ENCODE measurements at regions not wholly inside any gene's neighbourhood (a gene's known extent, or its start where the extent isn't known, plus 50 kb on each side); places are given as distances from the start of the nearest gene placed in this dataset.

DNA sequence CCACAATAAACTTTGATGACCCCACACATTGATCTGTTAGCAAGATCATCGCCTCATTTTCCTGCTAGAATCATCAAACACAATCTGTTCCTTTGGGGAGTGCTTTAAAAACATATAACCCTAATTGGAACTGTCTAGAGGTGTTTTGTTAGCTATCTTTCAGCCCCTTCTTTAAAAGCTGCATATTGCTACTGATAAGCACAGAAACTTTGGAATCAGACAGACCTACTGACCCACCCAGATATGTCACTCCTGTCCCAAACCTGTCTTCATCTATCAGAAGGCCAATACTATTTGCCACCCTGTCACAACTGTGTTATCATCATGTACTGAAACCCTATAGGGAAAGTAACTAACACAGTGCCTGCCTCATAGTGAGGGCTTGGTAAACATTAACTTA, 172.4 kb upstream of the SASH1 start:
- no peaks in the 10 kb centered on the region for H3K9me3 ChIP-seq (ENCODE audit: control insufficient read depth in 2 of 2, low read length in 2 of 2)
- no peak overlapping the region for H3K27ac ChIP-seq (ENCODE audit: low read length)
- H3K4me3 ChIP-seq (ENCODE audit: low read length in 2 of 2), result no peak overlapping the region
- H3K36me3 ChIP-seq (ENCODE audit: control insufficient read depth in 2 of 2, insufficient read depth in 2 of 2, low read length in 2 of 2), result no peaks in the 10 kb centered on the region
- H3K27me3 ChIP-seq (ENCODE audit: control insufficient read depth in 1 of 2, insufficient read depth in 2 of 2, low read length in 2 of 2), result peaks cover 2 to 4% of the 10 kb centered on the region in 2 donors
- no peaks in the 10 kb centered on the region for H3K4me1 ChIP-seq (ENCODE audit: control insufficient read depth, insufficient read depth, low read length)
- no peak overlapping the region for H3K9ac ChIP-seq (ENCODE audit: low read length in 2 of 2)

DNA sequence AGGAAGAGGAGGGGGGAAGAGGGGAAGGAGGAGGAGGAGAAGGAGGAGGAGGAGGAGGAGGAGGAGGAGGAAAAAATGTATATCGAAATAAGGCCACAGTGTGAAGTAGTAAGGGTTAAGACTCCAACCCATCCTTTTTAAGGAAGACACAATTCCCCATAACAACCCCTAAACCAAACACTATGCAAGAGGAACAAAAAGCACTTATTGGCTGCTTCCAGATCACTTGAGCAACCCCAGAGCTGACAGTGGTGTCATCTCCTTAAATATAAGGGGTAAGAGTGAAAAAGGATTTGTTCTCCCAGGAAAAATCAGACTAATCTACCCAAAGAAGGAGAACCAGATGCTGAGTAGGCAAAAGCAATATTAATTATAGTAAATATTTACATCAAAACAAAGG, 169.1 kb upstream of the SASH1 start:
- Histone ChIP-seq H3K9ac (ENCODE audit: low read length in 2 of 2) (no peak overlapping the region), H3K9me3 (ENCODE audit: control insufficient read depth in 2 of 2, low read length in 2 of 2) (no peaks in the 10 kb centered on the region), H3K27ac (ENCODE audit: low read length) (no peak overlapping the region), H3K4me1 (ENCODE audit: control insufficient read depth, insufficient read depth, low read length) (peaks cover 3% of the 10 kb centered on the region), H3K4me3 (ENCODE audit: low read length in 2 of 2) (no peak overlapping the region), H3K36me3 (ENCODE audit: control insufficient read depth in 2 of 2, insufficient read depth in 2 of 2, low read length in 2 of 2) (no peaks in the 10 kb centered on the region), H3K27me3 (ENCODE audit: control insufficient read depth in 1 of 2, insufficient read depth in 2 of 2, low read length in 2 of 2) (peaks cover 0 to 2% of the 10 kb centered on the region in 2 donors)

- no peak overlapping the region for H3K9ac ChIP-seq (ENCODE audit: low read length in 2 of 2)
- no peak overlapping the region for H3K27ac ChIP-seq (ENCODE audit: low read length)
- H3K4me1 ChIP-seq (ENCODE audit: control insufficient read depth, insufficient read depth, low read length), result peaks cover 3% of the 10 kb centered on the region
- H3K27me3 ChIP-seq (ENCODE audit: control insufficient read depth in 1 of 2, insufficient read depth in 2 of 2, low read length in 2 of 2), result peaks cover 0 to 2% of the 10 kb centered on the region in 2 donors
- no peaks in the 10 kb centered on the region for H3K9me3 ChIP-seq (ENCODE audit: control insufficient read depth in 2 of 2, low read length in 2 of 2)
- no peak overlapping the region for H3K4me3 ChIP-seq (ENCODE audit: low read length in 2 of 2)
- no peaks in the 10 kb centered on the region for H3K36me3 ChIP-seq (ENCODE audit: control insufficient read depth in 2 of 2, insufficient read depth in 2 of 2, low read length in 2 of 2)
Measured at GRCh38 chr6:148175550-148176188, 167.0 kb upstream of the SASH1 start.

- Histone ChIP-seq H3K36me3 (ENCODE audit: control insufficient read depth in 2 of 2, insufficient read depth in 2 of 2, low read length in 2 of 2) (no peaks in the 10 kb centered on the region), H3K27ac (ENCODE audit: low read length) (no peak overlapping the region), H3K4me3 (ENCODE audit: low read length in 2 of 2) (no peak overlapping the region), H3K9me3 (ENCODE audit: control insufficient read depth in 2 of 2, low read length in 2 of 2) (no peaks in the 10 kb centered on the region), H3K27me3 (ENCODE audit: control insufficient read depth in 1 of 2, insufficient read depth in 2 of 2, low read length in 2 of 2) (peaks cover 0 to 2% of the 10 kb centered on the region in 2 donors), H3K4me1 (ENCODE audit: control insufficient read depth, insufficient read depth, low read length) (peaks cover 3% of the 10 kb centered on the region), H3K9ac (ENCODE audit: low read length in 2 of 2) (no peak overlapping the region)
Measured at GRCh38 chr6:148177589-148178233, 164.9 kb upstream of the SASH1 start.

DNA sequence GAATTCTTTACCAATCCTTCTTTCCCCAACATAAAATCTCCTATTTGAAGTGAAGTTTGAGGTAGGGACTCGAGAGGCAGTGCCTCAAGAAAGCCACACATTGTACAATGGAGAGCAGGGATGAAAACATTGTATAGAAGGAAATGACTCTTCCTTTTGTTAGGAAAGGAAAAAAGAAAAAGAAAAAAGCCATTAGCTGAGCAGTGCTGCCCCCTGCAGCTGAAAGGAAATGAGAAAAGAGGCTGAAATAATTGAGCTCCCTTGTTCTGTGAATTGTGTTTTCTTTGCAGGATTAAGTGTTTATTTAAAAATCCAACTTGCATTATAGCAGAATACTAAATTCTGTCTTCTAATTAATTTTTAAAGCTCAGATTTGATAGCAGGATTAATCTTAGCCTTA, 162.9 kb upstream of the SASH1 start:
- Histone ChIP-seq H3K27me3 (ENCODE audit: control insufficient read depth in 1 of 2, insufficient read depth in 2 of 2, low read length in 2 of 2) (no peaks in the 10 kb centered on the region), H3K4me1 (ENCODE audit: control insufficient read depth, insufficient read depth, low read length) (peaks cover 3% of the 10 kb centered on the region), H3K9ac (ENCODE audit: low read length in 2 of 2) (no peak overlapping the region), H3K4me3 (ENCODE audit: low read length in 2 of 2) (no peak overlapping the region), H3K9me3 (ENCODE audit: control insufficient read depth in 2 of 2, low read length in 2 of 2) (no peaks in the 10 kb centered on the region), H3K36me3 (ENCODE audit: control insufficient read depth in 2 of 2, insufficient read depth in 2 of 2, low read length in 2 of 2) (no peaks in the 10 kb centered on the region), H3K27ac (ENCODE audit: low read length) (no peak overlapping the region)

DNA sequence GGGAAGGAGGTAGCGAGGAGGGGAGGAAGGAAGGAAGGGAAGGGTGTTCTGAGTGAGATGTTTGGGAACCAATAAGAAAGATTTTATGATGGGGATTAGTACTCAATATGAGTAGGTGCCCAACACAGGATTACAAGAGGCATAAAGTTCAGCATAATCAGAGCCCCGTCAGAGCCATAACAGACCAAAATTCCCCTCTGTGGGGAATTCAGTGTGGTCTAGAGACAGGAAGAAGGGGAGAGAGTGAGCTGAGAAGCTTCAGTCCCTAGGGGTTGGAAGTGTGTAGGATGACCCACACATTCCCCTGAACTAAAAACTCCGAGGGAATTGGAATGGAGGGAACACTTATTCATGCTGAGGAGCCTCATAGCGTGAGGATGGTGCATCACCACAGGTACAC, 160.3 kb upstream of the SASH1 start:
- Histone ChIP-seq H3K27me3 (ENCODE audit: control insufficient read depth in 1 of 2, insufficient read depth in 2 of 2, low read length in 2 of 2) (no peaks in the 10 kb centered on the region), H3K27ac (ENCODE audit: low read length) (no peak overlapping the region), H3K36me3 (ENCODE audit: control insufficient read depth in 2 of 2, insufficient read depth in 2 of 2, low read length in 2 of 2) (no peaks in the 10 kb centered on the region), H3K9me3 (ENCODE audit: control insufficient read depth in 2 of 2, low read length in 2 of 2) (no peaks in the 10 kb centered on the region), H3K9ac (ENCODE audit: low read length in 2 of 2) (no peak overlapping the region), H3K4me3 (ENCODE audit: low read length in 2 of 2) (no peak overlapping the region), H3K4me1 (ENCODE audit: control insufficient read depth, insufficient read depth, low read length) (peaks cover 3% of the 10 kb centered on the region)

DNA sequence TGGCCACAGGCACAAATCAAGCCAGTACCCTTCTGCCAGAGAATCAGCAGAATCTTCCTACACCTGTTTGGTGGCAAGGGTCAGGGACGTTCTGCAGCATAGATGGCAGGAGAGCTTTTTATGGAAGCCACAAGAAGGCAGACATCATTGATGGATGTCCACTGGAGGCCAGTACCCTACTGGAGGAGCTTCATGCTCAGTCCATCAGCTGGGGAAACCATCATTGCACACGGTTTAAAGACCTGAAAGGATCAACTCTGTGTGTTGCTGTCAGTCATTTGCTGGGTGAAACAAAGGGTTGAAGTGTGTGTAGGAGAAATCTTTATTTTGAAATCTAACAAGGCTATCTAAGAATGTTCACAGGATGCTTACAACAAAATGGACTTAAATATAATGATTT, 158.9 kb upstream of the SASH1 start:
- Histone ChIP-seq H3K36me3 (ENCODE audit: control insufficient read depth in 2 of 2, insufficient read depth in 2 of 2, low read length in 2 of 2) (no peaks in the 10 kb centered on the region), H3K4me1 (ENCODE audit: control insufficient read depth, insufficient read depth, low read length) (no peaks in the 10 kb centered on the region), H3K4me3 (ENCODE audit: low read length in 2 of 2) (no peak overlapping the region), H3K27me3 (ENCODE audit: control insufficient read depth in 1 of 2, insufficient read depth in 2 of 2, low read length in 2 of 2) (no peaks in the 10 kb centered on the region), H3K27ac (ENCODE audit: low read length) (no peak overlapping the region), H3K9me3 (ENCODE audit: control insufficient read depth in 2 of 2, low read length in 2 of 2) (no peaks in the 10 kb centered on the region), H3K9ac (ENCODE audit: low read length in 2 of 2) (no peak overlapping the region)

GRCh38 chr6:148186916-148187315, 155.7 kb upstream of the SASH1 start:
- no peak overlapping the region for H3K27ac ChIP-seq (ENCODE audit: low read length)
- no peaks in the 10 kb centered on the region for H3K4me1 ChIP-seq (ENCODE audit: control insufficient read depth, insufficient read depth, low read length)
- H3K4me3 ChIP-seq (ENCODE audit: low read length in 2 of 2), result no peak overlapping the region
- no peak overlapping the region for H3K9ac ChIP-seq (ENCODE audit: low read length in 2 of 2)
- H3K9me3 ChIP-seq (ENCODE audit: control insufficient read depth in 2 of 2, low read length in 2 of 2), result no peaks in the 10 kb centered on the region
- no peaks in the 10 kb centered on the region for H3K27me3 ChIP-seq (ENCODE audit: control insufficient read depth in 1 of 2, insufficient read depth in 2 of 2, low read length in 2 of 2)
- H3K36me3 ChIP-seq (ENCODE audit: control insufficient read depth in 2 of 2, insufficient read depth in 2 of 2, low read length in 2 of 2), result no peaks in the 10 kb centered on the region

- no peak overlapping the region for H3K27ac ChIP-seq (ENCODE audit: low read length)
- no peak overlapping the region for H3K9ac ChIP-seq (ENCODE audit: low read length in 2 of 2)
- H3K9me3 ChIP-seq (ENCODE audit: control insufficient read depth in 2 of 2, low read length in 2 of 2), result no peaks in the 10 kb centered on the region
- no peak overlapping the region for H3K4me3 ChIP-seq (ENCODE audit: low read length in 2 of 2)
- no peaks in the 10 kb centered on the region for H3K27me3 ChIP-seq (ENCODE audit: control insufficient read depth in 1 of 2, insufficient read depth in 2 of 2, low read length in 2 of 2)
- no peaks in the 10 kb centered on the region for H3K4me1 ChIP-seq (ENCODE audit: control insufficient read depth, insufficient read depth, low read length)
- no peaks in the 10 kb centered on the region for H3K36me3 ChIP-seq (ENCODE audit: control insufficient read depth in 2 of 2, insufficient read depth in 2 of 2, low read length in 2 of 2)
Measured at GRCh38 chr6:148192310-148192709, 150.3 kb upstream of the SASH1 start.

- no peaks in the 10 kb centered on the region for H3K4me1 ChIP-seq (ENCODE audit: control insufficient read depth, insufficient read depth, low read length)
- H3K9ac ChIP-seq (ENCODE audit: low read length in 2 of 2), result no peak overlapping the region
- no peaks in the 10 kb centered on the region for H3K9me3 ChIP-seq (ENCODE audit: control insufficient read depth in 2 of 2, low read length in 2 of 2)
- no peak overlapping the region for H3K4me3 ChIP-seq (ENCODE audit: low read length in 2 of 2)
- no peak overlapping the region for H3K27ac ChIP-seq (ENCODE audit: low read length)
- no peaks in the 10 kb centered on the region for H3K27me3 ChIP-seq (ENCODE audit: control insufficient read depth in 1 of 2, insufficient read depth in 2 of 2, low read length in 2 of 2)
- no peaks in the 10 kb centered on the region for H3K36me3 ChIP-seq (ENCODE audit: control insufficient read depth in 2 of 2, insufficient read depth in 2 of 2, low read length in 2 of 2)
Measured at GRCh38 chr6:148193063-148193680, 149.5 kb upstream of the SASH1 start.

DNA sequence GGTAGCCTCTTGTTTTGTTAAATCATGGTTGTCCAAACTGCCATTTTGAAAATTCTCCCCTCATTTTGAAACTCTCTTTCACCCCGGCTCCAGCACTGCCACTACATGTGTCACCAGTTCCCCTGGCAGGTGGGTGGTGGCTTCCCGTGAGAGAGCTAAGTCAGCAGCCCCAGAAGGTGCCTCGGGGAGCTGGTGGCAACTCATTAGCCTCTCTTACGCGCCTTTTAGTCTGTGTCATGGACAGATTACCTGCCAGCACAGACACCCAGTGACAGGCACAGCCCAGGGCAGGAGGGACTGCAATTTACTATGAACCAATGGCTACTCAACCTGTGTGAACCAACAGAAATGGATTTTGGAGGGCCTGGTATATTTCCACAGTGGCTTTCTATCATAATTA, 147.1 kb upstream of the SASH1 start:
- Histone ChIP-seq H3K27ac (ENCODE audit: low read length) (no peak overlapping the region), H3K9ac (ENCODE audit: low read length in 2 of 2) (no peak overlapping the region), H3K4me3 (ENCODE audit: low read length in 2 of 2) (no peak overlapping the region), H3K27me3 (ENCODE audit: control insufficient read depth in 1 of 2, insufficient read depth in 2 of 2, low read length in 2 of 2) (no peaks in the 10 kb centered on the region), H3K36me3 (ENCODE audit: control insufficient read depth in 2 of 2, insufficient read depth in 2 of 2, low read length in 2 of 2) (no peaks in the 10 kb centered on the region), H3K4me1 (ENCODE audit: control insufficient read depth, insufficient read depth, low read length) (no peaks in the 10 kb centered on the region), H3K9me3 (ENCODE audit: control insufficient read depth in 2 of 2, low read length in 2 of 2) (no peaks in the 10 kb centered on the region)

Data from stomach smooth muscle (tissue), 2 donors.